Glomerular visceral epithelial cell (primary cell): ENCODE measurements at regions not wholly inside any gene's neighbourhood (a gene's known extent, or its start where the extent isn't known, plus 50 kb on each side); places are given as distances from the start of the nearest gene placed in this dataset.
"Not testable (repeated sequence)": the region's sequence is repeated elsewhere in the genome, so short reads cannot be mapped to it uniquely, and the experiment has no call there.

Experiments used
- DNase-seq: peaks from one replicate; pipeline ENCODE4 v3.0.0-alpha.2; 2016; ENCODE audit errors: extremely low spot score

DNA sequence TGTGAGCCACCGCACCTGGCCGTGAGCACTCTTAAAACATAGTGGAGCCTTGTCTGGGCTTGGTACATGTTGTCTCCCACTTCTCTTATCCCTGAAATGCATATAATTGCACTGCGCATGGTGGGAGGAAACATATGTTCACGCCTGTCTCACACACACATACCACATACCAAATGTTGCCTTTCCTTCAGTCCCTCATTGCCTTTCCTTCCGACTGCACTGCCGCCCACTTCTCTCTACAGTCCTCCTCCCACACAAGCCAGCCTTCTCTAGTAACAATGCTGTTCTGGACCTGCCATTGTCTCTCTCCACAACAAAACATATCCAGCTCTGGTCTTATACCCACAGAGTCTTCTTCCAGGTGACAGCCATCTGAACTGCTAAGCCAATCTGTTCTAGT is 88.3 kb upstream of the PTHLH start:
- DNase-seq = no peak

DNA sequence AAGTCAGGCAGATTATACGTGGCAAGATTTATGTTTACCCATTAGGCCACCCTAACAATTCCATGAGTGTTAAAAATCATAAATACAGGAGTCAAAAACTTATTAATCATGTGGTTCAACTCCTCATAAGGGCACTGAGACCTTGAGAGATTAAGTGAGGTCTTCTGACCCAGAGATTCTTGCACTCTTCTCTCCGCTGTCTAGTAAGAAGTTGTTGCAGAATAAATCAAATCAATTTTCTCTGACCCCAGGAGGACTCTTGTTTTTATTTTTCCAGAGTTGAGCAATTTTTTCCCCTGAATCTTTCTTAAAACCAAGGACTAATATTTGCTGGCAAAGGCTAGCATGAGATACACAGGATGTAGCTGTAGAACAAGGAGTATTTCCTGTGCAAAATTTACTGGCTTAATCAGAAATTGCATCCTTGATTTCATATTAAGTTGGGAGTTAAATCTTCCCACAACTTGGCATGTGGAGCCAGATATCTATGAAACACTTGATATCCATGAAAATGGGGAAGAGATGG is 90.9 kb upstream of the PTHLH start:
- no peak for DNase-seq

DNA sequence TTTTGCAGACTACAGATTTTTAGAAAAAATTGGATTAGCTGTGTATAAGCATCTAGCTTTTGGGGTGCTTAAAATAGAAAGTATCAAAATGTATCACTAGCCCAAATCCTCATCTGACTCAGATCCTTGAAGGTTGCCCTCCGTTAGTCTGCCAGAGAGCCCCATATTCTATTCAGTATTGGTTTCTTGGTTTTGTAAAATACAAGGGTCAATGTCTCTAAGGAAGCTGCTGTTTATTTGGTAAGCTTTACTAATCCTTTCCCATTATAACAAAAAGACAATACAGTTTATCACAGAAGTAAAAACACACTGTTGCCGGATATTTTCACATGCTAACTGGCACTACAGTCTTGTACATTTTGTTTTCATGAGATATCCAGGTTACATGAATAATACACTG is 92.8 kb upstream of the PTHLH start:
- DNase-seq = no peak

DNA sequence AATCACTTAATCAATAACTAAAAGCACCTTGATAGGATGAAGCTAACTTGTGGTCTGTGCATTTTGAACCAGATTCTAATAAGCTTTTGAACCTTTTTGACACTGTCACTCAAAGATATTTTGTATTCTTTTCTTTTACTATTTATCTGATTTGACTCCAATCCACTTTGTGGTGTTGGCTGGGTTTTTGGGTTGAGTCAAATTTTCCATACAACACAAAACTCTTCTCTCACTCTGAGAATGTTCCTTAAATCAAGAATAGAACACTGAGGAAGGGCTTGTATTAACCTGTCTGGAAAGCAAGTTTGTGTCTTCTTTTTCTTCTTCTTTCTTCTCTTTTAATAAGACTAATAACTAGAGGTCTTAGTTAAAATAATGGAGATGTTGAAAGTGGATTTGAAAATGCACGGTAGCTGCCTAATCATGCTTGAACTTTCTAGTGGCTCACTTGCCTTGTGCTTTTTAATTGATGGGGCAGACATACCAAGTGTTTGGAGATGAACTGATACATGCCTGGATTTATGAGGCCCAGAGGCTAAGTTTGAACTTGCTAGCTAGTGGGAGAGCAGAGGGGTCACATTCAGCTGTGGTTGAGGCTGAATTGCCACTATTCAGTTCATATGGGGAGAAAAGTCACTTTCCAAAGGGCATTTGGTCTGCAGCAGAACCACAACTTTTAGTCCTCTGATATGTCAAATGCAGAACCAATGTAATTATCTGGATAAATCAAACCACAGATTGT is 93.5 kb upstream of the PTHLH start:
- DNase-seq = no peak

DNA sequence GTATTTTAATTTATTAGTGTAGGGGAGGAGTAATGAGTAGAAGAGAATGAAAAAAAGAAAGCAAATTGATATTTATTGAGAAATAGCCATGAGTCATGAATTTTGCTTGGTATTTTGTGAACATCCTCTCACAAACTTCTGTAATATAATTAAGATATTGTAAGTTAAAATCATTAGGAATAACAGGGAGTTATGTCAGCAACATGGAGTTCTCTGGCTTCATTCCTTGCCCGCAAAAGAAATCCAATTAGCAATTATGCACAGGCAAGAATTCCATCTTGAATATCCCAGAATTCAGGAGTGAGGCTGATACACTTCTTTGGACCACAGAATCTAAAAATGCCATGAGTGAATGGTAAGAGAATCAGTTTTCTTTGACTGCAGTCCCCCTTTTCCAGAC is 94.3 kb upstream of the PTHLH start:
- DNase-seq = no peak

DNA sequence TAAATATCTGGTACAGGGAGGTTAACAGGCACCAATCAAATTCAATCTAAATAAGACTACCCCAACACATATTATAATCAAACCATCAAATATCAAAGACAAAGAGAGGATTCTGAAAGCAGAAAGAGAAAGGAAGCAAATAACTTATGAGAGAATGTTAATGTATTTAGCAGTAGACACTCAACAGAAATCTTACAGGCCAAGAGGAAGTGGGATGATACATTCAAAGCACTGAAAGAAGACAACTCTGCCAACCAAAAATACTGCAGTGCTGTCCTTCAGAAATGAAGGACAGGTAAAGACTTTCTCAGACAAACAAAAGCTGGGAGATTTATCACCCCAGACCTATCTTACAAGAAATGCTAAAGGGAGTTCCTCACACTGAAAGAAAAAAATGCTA is 95.9 kb upstream of the PTHLH start:
- no peak for DNase-seq

DNA sequence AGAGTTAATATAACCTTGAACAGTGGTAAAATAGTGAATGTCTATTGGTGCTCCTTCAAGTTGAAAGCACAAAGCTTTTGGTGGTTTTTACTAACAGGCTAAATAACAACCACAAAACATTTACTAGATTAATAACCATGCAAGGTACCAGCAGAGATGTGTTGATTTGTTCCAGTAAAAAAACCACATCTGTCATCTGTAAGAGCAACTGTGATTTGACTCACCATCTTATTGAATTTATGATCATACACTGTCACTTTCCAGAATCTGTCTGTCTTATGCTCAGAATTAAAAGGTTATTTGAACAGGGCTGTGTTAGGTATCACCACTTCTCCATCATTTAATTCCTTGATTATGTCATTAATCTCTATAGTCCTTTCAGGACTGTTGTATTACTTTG is 107.0 kb upstream of the PTHLH start:
- no peak for DNase-seq

DNA sequence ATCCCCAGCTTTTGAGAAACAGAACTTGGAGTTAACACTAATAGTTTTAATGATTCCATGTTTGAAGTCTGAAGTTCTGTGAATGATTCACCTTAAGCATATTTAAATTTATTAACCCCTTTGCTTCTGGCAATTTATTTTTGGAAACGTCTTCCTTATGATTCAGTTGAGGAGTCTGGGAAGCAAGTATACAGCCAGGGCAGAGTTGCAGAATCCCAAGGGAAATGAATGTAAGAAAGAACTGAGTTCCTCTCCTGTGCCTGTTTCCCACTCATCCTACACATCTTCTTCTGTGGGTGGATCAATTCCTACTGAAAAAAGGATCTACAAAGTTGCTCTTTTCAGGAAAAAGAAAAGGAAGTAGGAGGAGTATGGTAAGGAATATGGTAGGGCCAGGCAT is 108.2 kb upstream of the CCDC91 start:
- DNase-seq = no peak

DNA sequence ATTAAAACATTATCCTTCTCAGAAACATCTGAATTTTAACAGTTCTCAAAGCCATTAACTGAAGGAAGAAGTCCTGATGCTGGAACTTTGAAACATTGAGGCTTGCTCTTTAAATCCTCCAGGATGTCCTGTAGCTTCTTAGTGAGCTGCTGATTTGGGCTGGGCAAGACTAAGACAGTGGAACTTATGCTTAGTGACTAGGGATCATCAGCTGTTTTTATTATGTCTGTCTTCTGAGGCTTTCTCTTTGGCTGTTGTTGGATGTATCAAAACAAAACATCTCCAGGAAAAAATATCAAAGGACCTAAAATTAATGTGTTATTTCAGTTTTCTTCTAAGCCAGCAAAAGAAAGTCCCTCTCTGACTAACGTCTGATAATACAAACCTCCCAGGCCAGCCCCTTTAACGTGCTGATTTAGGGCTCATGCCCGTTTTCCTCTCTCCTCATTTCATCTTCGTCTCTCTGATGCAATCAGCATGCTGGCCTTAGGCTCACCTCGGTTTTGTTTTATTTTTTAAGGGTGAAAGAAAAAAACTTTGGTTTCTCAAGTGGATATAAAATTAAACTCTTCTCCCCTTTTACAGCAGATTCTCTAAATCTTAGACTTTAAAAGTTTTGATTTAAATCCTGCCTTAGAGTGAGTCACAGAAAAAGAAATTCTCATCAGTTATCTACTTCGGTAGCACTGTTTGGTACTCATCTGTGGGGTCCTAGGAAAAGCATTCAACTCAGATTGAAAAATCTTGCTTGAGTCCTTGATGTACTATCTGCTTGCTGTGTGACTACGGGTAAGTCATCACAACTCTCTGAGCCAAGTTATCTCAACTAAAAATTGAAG is 106.2 kb upstream of the CCDC91 start:
- DNase-seq = no peak

DNA sequence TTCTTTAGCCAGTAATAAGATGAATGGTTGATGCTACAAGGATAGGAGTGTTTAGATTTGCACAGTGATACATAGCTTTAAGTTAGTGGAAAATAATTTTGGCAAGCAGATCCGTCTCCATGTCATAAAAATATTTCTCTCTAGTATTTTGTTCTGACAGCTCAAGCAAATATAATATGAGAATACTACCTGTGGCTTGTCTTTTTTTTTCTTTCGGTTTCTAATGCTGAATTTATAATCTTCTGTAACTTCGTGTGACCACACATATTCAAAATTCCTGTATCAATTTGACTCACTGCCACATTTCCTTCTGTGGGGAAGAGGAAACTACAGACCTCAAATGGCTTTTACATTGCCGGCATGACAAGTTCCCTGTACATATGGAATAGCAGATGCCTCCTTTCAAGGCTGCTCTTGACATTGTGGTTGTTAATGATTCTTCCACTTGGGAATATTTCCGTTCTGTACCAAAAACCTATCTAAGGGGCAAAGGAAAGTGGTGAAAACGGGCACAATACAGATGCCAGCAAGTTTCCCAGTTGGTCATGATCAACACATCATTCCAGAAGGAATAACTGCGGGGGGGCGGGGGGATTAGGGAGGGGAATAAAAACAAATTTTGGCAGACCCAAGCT is 103.6 kb upstream of the CCDC91 start:
- DNase-seq = peak; percentile 68

DNA sequence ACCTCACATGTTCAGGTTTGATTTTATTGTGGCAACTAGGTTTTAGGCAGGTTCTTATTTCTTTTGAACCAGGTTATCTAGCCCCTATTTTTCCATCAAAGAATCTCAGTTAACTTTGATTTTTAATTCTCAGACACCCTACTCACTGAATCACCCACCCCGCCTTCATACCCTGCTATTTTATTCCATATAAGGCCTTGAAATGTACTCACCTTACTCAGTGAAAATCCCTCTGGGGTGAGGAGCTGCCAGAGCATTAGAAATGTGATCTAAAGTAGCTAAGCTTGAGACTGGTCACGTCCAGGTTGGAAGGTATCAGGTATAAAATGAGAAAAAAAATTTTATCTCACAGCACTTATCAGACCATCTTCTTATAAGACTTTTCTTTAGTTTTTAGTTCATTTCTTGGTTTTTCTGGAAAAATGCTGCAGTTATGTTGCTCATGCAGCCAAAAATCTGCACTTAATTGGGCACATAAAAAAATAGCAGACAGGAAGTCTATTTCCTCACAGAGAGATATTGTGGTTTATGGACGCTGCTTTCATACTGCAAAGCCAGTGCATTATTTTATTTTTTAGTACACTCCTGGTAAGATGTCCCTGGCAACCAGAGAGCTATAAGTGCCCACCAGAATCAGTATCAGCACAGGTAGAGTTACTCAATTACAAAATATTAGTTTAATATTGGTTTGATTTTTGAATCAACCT is 101.5 kb upstream of the CCDC91 start:
- peak; percentile 43 for DNase-seq

DNA sequence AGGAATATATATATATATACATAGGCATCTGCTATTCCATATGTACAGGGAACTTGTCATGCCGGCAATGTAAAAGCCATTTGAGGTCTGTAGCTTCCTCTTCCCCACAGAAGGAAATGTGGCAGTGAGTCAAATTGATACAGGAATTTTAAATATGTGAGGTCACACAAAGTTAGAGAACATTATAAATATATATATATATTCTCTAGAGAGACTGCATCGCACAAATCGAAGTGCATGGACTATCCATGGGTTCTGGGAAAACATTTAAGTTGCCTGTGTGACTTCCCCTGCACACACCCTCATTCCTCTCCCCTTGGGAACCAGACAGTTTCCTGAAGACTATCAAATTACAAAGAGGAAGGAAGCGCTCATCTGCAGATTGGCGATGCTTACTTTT is 100.9 kb upstream of the CCDC91 start:
- peak; percentile 27 for DNase-seq

DNA sequence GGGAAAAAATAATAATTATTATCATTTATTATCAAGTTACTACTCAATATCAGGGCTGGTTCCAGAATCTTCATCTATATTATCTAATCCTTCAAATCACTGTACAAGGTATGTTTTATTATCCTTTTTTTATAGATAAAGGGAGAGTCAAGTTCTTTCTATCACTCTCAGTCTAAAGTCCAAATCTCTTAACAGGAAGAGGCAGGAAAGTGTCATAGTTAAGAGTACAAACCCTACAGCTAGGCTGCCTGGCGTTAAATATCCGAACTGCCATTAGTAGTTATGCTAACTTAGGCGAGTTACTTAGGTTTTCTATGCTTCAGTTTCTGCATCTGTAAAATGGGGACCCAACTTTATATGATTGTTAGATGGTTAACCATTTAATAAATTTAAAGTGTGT is 99.4 kb upstream of the CCDC91 start:
- no peak for DNase-seq

DNA sequence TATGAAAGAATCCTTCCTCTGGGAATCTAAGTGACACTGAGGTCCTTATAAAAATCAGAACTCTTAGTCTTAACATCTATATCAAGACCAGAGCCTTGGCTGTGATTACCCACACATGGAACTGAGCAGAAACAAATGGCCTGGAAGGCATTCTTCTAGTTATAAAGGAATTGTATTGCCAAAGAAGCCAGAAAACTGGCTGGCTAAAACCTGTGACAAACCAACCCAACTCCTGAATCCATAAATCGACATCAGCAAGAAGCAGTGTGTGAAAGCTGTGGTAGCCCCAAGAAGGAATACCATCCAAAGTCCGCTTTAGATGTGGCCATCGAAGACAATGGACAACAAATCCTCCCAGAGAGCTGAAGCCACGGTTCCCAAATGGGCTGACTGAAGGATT is 97.9 kb upstream of the CCDC91 start:
- DNase-seq = no peak

DNA sequence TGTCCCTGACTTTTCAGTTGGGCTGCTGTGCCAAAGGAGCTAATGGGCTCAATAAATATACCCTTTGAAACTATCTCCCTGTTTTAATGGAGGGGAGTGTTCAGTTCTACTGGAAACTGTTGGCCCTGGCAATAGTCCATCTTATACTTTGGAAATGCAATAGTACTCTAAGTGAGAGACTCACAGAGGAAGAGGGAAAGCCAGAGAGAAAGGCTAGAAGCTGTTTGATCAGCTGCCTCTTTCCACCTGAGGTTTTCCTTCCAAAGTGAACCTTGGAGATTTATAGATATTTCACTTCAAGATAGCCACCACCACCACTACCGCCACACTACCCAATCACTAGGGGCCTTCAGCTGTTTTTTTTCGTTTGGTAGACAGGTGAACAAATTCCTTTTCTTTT is 93.6 kb upstream of the CCDC91 start:
- no peak for DNase-seq

DNA sequence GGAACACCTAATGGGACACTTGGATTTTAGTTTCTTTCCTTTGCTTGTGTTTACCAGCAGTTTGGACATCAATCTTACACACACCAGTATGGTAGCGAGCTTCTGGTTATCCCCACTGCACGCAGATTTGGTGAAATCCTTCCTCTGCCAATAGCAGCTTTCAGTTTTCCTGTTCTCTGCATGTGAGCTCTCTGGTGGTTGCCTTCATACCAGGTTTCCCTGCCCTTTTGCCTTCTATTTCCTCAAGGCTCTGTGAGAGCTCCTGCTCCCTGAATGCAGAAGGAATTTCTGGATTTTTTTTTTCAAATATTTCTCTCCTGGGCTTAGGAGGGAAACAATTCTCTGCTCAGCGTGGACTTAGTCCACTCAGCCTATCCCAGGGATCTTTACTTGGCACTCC is 93.0 kb upstream of the CCDC91 start:
- no peak for DNase-seq

DNA sequence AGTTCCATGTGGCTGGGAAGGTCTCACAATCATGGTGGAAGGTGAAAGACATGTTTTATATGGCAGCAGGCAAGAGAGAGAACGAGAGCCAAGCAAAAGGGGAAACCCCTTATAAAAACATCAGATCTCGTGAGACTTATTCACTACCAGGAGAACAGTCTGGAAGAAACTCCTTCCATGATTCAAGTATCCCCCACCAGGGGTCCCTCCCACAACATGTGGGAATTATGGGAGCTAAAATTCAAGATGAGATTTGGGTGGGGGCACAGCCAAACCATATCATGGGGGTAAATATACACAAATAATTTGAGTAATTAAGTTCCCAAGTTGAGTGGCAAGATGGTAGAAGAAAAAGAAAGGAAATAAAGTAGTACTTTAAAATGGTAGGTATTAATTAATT is 91.0 kb upstream of the CCDC91 start:
- not testable (repeated sequence) for DNase-seq

DNA sequence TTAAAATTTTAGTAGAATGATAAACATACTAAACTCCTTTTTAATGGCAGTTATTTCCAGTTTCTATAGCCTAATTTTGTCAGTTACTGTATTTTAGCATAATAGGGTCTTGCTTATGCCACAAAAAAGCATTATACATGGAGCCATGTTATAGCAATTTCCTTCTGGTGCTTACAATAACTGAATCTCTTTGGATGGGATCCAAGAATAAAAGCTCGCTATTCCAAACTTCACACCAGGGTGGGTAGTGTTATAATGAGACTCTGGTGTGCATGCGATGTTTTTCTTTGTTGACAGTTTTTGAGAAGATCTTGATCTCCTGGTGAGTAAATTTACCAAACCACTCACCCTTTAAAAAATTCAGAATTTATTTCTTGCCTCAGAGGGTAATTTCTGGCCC is 90.4 kb upstream of the CCDC91 start:
- DNase-seq = no peak

DNA sequence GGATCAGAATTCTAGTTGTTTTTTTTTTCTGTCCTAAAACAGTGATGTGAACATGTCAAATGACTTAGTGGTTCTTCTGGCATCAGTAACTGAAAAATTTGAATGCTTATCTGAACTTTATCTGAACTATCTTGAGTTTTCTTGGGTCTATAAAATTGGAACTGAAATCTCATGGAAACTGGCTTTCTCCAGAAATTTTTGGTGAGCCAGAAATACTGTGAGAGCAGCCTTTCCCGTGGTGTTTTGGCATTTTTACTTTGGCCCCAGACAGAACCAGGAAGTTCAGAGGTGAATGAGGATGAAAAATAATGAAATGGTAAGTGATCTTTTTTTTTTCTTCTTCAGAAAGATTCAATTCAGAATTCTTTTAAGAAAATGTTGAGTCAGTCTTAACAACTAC is 89.5 kb upstream of the CCDC91 start:
- no peak for DNase-seq

DNA sequence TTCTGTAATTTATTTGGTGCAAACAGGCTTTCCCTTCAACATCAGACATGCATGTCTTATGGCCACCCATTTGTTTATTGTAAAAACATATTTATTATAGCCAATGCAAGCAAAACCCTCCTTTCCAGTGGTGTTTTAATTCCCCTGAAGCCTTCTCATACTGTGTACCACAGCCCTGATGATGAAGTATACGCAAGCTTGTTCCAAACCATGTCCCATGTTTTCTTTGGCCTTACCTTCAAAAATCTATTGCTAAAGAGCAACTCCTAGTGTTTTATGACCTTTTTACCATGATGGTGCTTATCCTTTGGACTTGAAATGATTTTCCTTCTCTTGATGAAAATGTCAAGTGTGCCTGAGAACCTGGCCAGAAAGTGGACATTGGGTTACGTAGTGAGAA is 85.9 kb upstream of the CCDC91 start:
- DNase-seq = no peak

DNA sequence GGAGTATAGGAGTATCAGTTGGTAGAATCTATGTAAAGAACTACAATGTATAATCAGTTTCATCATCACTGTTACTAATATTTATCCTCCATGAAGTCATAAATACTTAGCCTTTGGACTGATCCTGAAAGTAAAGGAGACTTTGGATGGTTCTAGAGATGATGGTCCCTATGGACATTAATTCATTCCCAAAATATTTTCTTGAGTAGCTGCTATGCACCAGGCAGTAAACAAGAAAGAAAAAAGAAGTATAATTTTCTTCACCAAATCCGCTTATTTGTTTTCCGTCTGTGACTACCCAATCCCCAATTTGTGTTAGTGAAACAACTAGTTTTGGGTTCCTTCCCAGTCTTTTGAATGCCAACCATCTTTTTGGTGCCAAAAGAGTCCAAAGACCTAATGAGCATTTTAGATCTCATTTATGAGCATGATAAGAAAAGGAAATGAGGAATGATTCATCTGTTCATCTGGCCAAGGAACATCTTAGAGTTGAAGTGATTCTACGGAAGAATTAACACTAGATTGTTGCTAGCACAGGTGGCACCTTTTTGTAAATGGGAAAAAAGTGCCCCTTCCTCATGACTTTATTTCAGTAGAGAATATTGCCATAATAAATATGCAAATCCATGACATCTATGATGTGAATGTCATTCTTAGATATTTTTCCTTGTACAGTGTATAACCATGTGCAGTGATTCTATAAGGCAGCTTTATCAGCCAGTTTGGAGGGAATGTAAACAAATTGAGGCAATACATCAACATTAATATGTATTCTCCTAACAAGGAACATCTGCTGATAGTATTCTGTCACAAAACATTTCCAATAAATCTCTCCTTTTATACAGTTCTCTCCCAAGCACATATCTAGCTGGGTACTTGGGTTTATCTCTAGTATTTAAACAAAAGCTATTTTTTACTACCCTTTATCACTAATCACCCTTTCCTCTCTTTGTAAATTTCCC is 85.1 kb upstream of the CCDC91 start:
- DNase-seq = no peak
